ENCODE measurements at regions not wholly inside any gene's neighbourhood (a gene's known extent, or its start where the extent isn't known, plus 50 kb on each side); places are given as distances from the start of the nearest gene placed in this dataset.

- TF ChIP-seq CTCF (conservative IDR thresholded peaks at IDR 0.05; ENCODE audit: low read length) (no peak), EZH2phosphoT487 (IDR thresholded peaks at IDR 0.05; ENCODE audit: borderline replicate concordance) (no peak)
These were observed 467.5 kb upstream of the PPP2R3A start for GRCh38 chr3:135497979-135498378.

Measured in Loucy (cell line).